Tibial artery (tissue), 4 donors: ENCODE measurements at regions not wholly inside any gene's neighbourhood (a gene's known extent, or its start where the extent isn't known, plus 50 kb on each side); places are given as distances from the start of the nearest gene placed in this dataset.

Experiments used
- DNase-seq, 2 donors: peaks; one replicate each; pipeline ENCODE4 v3.0.0-alpha.2; 2019
- H3K27ac ChIP-seq, 2 donors: fragments of 200-600 bp; sonication (generic) in 1 of 2; 1 replicate in 1 of 2; 2 replicates in 1 of 2; pipeline ENCODE4 v1.5.1; 2018 to 2019; ENCODE audit warnings: mild to moderate bottlenecking in 1 of 2
- H3K27me3 ChIP-seq, 2 donors: fragments of 200-600 bp; sonication (generic) in 1 of 2; one replicate each; pipeline versions ENCODE4 v1.5.1 to v1.6.0; 2016 to 2019
- H3K36me3 ChIP-seq, 3 donors: fragments of 200-600 bp; sonication (generic) in 2 of 3; one replicate each; pipeline ENCODE4 v1.5.1; 2016 to 2019; ENCODE audit warnings: mild to moderate bottlenecking in 2 of 3
- H3K4me1 ChIP-seq, 4 donors: fragments of 200-600 bp; sonication (generic) in 2 of 4; 1 replicate in 3 of 4; 2 replicates in 1 of 4; pipeline ENCODE4 v1.5.1; 2016 to 2019
- H3K4me3 ChIP-seq, 2 donors: fragments of 200-600 bp; sonication (generic) in 1 of 2; 1 replicate in 1 of 2; 2 replicates in 1 of 2; pipeline ENCODE4 v1.5.1; 2018 to 2019; ENCODE audit warnings: mild to moderate bottlenecking in 2 of 2
- H3K9me3 ChIP-seq, 3 donors: fragments of 200-600 bp; sonication (generic) in 1 of 3; one replicate each; pipeline ENCODE4 v1.5.1; 2016 to 2019
- CTCF ChIP-seq, 2 experiments: fragments of 200-600 bp in 1 of 2; fragments of 450-650 bp in 1 of 2; IDR thresholded peaks; one replicate each; pipeline ENCODE4 v1.5.1; 2017 to 2019; ENCODE audit warnings: antibody characterized with exemption in 2 of 2, mild to moderate bottlenecking in 1 of 2, moderate library complexity in 1 of 2
- intact Hi-C: fragments of 100-400 bp; cut with DNase I; formaldehyde crosslinking; loops from one replicate; pipeline ENCODE4 v1.15.0; 2023; ENCODE audit warnings: low total_unique reads

DNA sequence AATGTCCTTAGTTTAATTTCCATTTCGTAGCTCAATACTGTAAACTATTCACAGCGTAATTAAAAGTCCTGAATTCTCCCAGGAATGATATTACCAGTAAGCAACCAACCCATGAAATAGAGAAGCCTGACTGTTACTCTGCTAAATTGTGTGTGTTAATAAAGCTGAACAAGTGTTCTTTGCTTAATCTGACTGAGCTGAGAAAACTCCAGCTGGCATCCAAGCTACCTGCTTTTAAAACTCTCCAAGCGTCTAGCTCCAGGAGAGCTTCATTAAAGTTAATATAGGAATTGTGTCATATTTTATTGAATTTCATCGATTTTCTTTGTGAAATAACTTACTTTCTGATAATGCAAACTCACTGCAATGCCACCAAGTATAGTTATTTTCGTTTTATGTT, 524.4 kb downstream of the SLC16A7 start:
- H3K4me3 ChIP-seq = no peak overlapping the region
- DNase-seq = no peak
- no peaks in the 10 kb centered on the region for H3K36me3 ChIP-seq
- no peak for TF ChIP-seq CTCF (IDR thresholded peaks at IDR 0.05)
- no peaks in the 10 kb centered on the region for H3K9me3 ChIP-seq
- intact Hi-C loops = no loop called here
- no peaks in the 10 kb centered on the region for H3K27me3 ChIP-seq
- H3K27ac ChIP-seq = no peak overlapping the region
- H3K4me1 ChIP-seq = no peaks in the 10 kb centered on the region

- DNase-seq = no peak
- H3K9me3 ChIP-seq = no peaks in the 10 kb centered on the region
- H3K4me1 ChIP-seq = no peaks in the 10 kb centered on the region
- H3K27me3 ChIP-seq = no peaks in the 10 kb centered on the region
- TF ChIP-seq CTCF (IDR thresholded peaks at IDR 0.05) = no peak
- intact Hi-C loops = no loop called here
- H3K4me3 ChIP-seq = no peak overlapping the region
- H3K27ac ChIP-seq = no peak overlapping the region
- no peaks in the 10 kb centered on the region for H3K36me3 ChIP-seq
Observed at GRCh38 chr12:60123557-60123956, 527.7 kb downstream of the SLC16A7 start.

- intact Hi-C loops = no loop called here
- Histone ChIP-seq H3K4me3 (no peak overlapping the region), H3K27ac (no peak overlapping the region), H3K36me3 (no peaks in the 10 kb centered on the region), H3K9me3 (no peaks in the 10 kb centered on the region), H3K27me3 (no peaks in the 10 kb centered on the region), H3K4me1 (peaks cover 0 to 5% (median 0%) of the 10 kb centered on the region in 4 donors)
- no peak for DNase-seq
- TF ChIP-seq CTCF (IDR thresholded peaks at IDR 0.05) = no peak
Observed at GRCh38 chr12:60137513-60137912, 541.7 kb downstream of the SLC16A7 start.

DNA sequence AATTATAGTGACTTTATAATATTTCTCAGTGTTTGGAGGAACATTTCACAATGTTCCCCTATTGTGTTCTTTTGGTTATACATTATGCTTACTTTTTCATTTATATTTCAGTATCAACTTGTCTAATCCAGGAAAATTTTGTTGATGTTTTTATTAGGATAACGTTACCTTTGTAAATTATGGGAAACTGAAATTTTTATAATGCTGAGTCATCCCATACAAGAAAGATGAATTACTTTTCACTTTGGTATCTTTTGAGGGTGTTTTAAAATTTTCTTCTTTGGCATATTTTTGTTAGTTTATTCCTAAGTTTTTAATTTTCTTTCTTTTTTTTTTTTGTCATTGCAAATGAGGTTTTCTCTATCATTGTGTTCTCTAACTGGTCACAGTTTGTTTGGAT, 542.7 kb downstream of the SLC16A7 start:
- H3K4me3 ChIP-seq = no peak overlapping the region
- H3K4me1 ChIP-seq = peaks cover 0 to 5% (median 0%) of the 10 kb centered on the region in 4 donors
- no peaks in the 10 kb centered on the region for H3K9me3 ChIP-seq
- no peak for DNase-seq
- intact Hi-C loops = no loop called here
- TF ChIP-seq CTCF (IDR thresholded peaks at IDR 0.05) = no peak
- H3K27ac ChIP-seq = no peak overlapping the region
- H3K27me3 ChIP-seq = no peaks in the 10 kb centered on the region
- H3K36me3 ChIP-seq = no peaks in the 10 kb centered on the region

- H3K36me3 ChIP-seq = no peaks in the 10 kb centered on the region
- TF ChIP-seq CTCF (IDR thresholded peaks at IDR 0.05) = no peak
- H3K9me3 ChIP-seq = no peaks in the 10 kb centered on the region
- H3K27ac ChIP-seq = no peak overlapping the region
- H3K27me3 ChIP-seq = no peaks in the 10 kb centered on the region
- no peak overlapping the region for H3K4me3 ChIP-seq
- intact Hi-C loops = loop anchor here (10.0 kb wide), 1 partner anchor 530 kb away; no protein-coding TSS in a partner anchor
- no peak for DNase-seq
- peaks cover 0 to 22% (median 2%) of the 10 kb centered on the region in 4 donors for H3K4me1 ChIP-seq
Observed at GRCh38 chr12:60144395-60144794, 548.6 kb downstream of the SLC16A7 start.

GRCh38 chr12:60148109-60148508, 552.3 kb downstream of the SLC16A7 start:
- H3K9me3 ChIP-seq = no peaks in the 10 kb centered on the region
- intact Hi-C loops = loop anchor here (10.0 kb wide), 1 partner anchor 527 kb away; no protein-coding TSS in a partner anchor
- H3K27me3 ChIP-seq = no peaks in the 10 kb centered on the region
- peaks cover 0 to 36% (median 6%) of the 10 kb centered on the region in 4 donors for H3K4me1 ChIP-seq
- no peak overlapping the region for H3K4me3 ChIP-seq
- TF ChIP-seq CTCF (IDR thresholded peaks at IDR 0.05) = no peak
- no peak for DNase-seq
- H3K36me3 ChIP-seq = no peaks in the 10 kb centered on the region
- no peak overlapping the region for H3K27ac ChIP-seq
